HCT116 (cell line): ENCODE measurements at regions not wholly inside any gene's neighbourhood (a gene's known extent, or its start where the extent isn't known, plus 50 kb on each side); places are given as distances from the start of the nearest gene placed in this dataset.

ENCODE experiments used
- ATAC-seq: fragments of 200-7000 bp; cut with Tn5 transposase; 2 replicates; pipeline ENCODE4 v1.9.1; 2020; ENCODE audit warnings: mild to moderate bottlenecking, moderate library complexity
- BruUV-seq: library from RNA; stranded (reverse); fragments of 400-500 nt; replicated peaks from 2 replicates; lab custom pipeline; 2021; lab: Mats Ljungman, UMichigan
- CTCF ChIA-PET: fragments of 300-600 bp; sonication (Branson Sonifier 250); formaldehyde crosslinking; loops from one replicate; lab custom pipeline; 2021; ENCODE audit warnings: antibody characterized with exemption; lab: Charles Lee
- POLR2A ChIA-PET: fragments of 300-600, 350-600 bp; sonication (Branson Sonifier 250); formaldehyde crosslinking; loops from one replicate; lab custom pipeline; 2021; ENCODE audit warnings: antibody characterized with exemption; lab: Charles Lee
- RAD21 ChIA-PET, 2 experiments: fragments of 300-600 bp; sonication (Branson Sonifier 250); formaldehyde crosslinking; loops; one replicate each; lab custom pipeline; 2023; ENCODE audit warnings: low total read pairs in 2 of 2; ENCODE audit not compliant: uncharacterized antibody in 2 of 2, unreplicated experiment in 2 of 2, low non-redundant PET in 1 of 2; lab: Charles Lee
- DNase-seq: peaks from one replicate; pipeline ENCODE4 v3.0.0-alpha.2; 2010; ENCODE audit warnings: low read depth, low spot score
- H2AFZ ChIP-seq: fragments of 200-600 bp; shearing (Covaris generic), sonication (generic); 2 replicates; pipeline ENCODE4 v1.6.1; 2017; ENCODE audit warnings: low read depth, mixed run types, mixed read lengths, antibody characterized with exemption, low read length; ENCODE audit not compliant: poor library complexity, severe bottlenecking
- H3K27ac ChIP-seq: 2 replicates; pipeline ENCODE4 v1.5.1; 2012; ENCODE audit warnings: low read depth, low read length
- H3K27me3 ChIP-seq: fragments of 200-600 bp; sonication (generic); 2 replicates; pipeline ENCODE4 v1.6.1; 2016; ENCODE audit warnings: mixed run types, low read length, mixed read lengths; ENCODE audit not compliant: insufficient read depth
- H3K36me3 ChIP-seq, 2 experiments: fragments of 200-500 bp in 1 of 2; fragments of 200-600 bp in 1 of 2; sonication (Bioruptor generic) in 1 of 2; sonication (generic) in 1 of 2; 2 replicates each; pipeline versions ENCODE4 v1.5.1 to v1.6.1; 2014 to 2016; ENCODE audit warnings: low read length in 2 of 2, inconsistent platforms in 1 of 2, mixed read lengths in 1 of 2, mixed run types in 1 of 2; ENCODE audit not compliant: insufficient read depth in 2 of 2, control insufficient read depth in 1 of 2
- H3K4me1 ChIP-seq, 2 experiments: fragments of 200-600 bp in 1 of 2; sonication (generic) in 1 of 2; 2 replicates each; pipeline versions ENCODE4 v1.5.1 to v1.6.1; 2012 to 2017; ENCODE audit warnings: low read length in 2 of 2, inconsistent platforms in 1 of 2, mild to moderate bottlenecking in 1 of 2, mixed read lengths in 1 of 2, mixed run types in 1 of 2, moderate library complexity in 1 of 2; ENCODE audit not compliant: insufficient read depth in 2 of 2, control insufficient read depth in 1 of 2
- H3K4me2 ChIP-seq: fragments of 200-600 bp; sonication (generic); 2 replicates; pipeline ENCODE4 v1.6.1; 2017; ENCODE audit warnings: mixed run types, low read length, mixed read lengths
- H3K4me3 ChIP-seq, 2 experiments: fragments of 200-600 bp in 1 of 2; sonication (generic) in 1 of 2; replicated peaks in 1 of 2; 2 replicates each; pipeline ENCODE4 v1.5.1; 2011 to 2016; ENCODE audit warnings: low read length in 2 of 2, control low read depth in 1 of 2, low read depth in 1 of 2, mild to moderate bottlenecking in 1 of 2, mixed read lengths in 1 of 2, mixed run types in 1 of 2
- H3K79me2 ChIP-seq: fragments of 200-600 bp; sonication (generic); 2 replicates; pipeline ENCODE4 v1.6.1; 2017; ENCODE audit warnings: mild to moderate bottlenecking, mixed run types, low read length, moderate library complexity, mixed read lengths; ENCODE audit not compliant: insufficient read depth
- H3K9ac ChIP-seq: fragments of 200-600 bp; sonication (generic); 2 replicates; pipeline ENCODE4 v1.6.1; 2016; ENCODE audit warnings: low read length, mixed read lengths
- H3K9me2 ChIP-seq: fragments of 200-600 bp; sonication (generic), shearing (Covaris generic); 2 replicates; pipeline ENCODE4 v1.6.1; 2017; ENCODE audit warnings: mixed run types, mild to moderate bottlenecking, moderate library complexity; ENCODE audit not compliant: insufficient read depth
- H3K9me3 ChIP-seq, 2 experiments: fragments of 200-500 bp in 1 of 2; fragments of 200-600 bp in 1 of 2; sonication (Bioruptor generic) in 1 of 2; sonication (generic) in 1 of 2; 2 replicates each; pipeline ENCODE4 v1.6.1; 2014 to 2017; ENCODE audit warnings: low read length in 2 of 2, mixed read lengths in 2 of 2, inconsistent platforms in 1 of 2, low read depth in 1 of 2, mild to moderate bottlenecking in 1 of 2, mixed run types in 1 of 2, moderate library complexity in 1 of 2; ENCODE audit not compliant: control insufficient read depth in 1 of 2, insufficient read depth in 1 of 2
- H4K20me1 ChIP-seq: fragments of 200-600 bp; sonication (generic), shearing (Covaris generic); 2 replicates; pipeline ENCODE4 v1.6.1; 2017; ENCODE audit warnings: mixed run types, mild to moderate bottlenecking, moderate library complexity; ENCODE audit not compliant: insufficient read depth
- CBX3 ChIP-seq: IDR thresholded peaks from 2 replicates; pipeline ENCODE4 v1.6.1; 2012; ENCODE audit warnings: low read depth
- CEBPB ChIP-seq: IDR thresholded peaks from 2 replicates; pipeline ENCODE4 v1.6.1; 2012; ENCODE audit warnings: low read depth
- EGR1 ChIP-seq: IDR thresholded peaks from 2 replicates; pipeline ENCODE4 v1.6.1; 2012; ENCODE audit warnings: low read depth
- ELF1 ChIP-seq: IDR thresholded peaks from 2 replicates; pipeline ENCODE4 v1.6.1; 2012; ENCODE audit warnings: low read depth, borderline replicate concordance
- EZH2 ChIP-seq: fragments of 200-600 bp; sonication (generic); IDR thresholded peaks from 2 replicates; pipeline ENCODE4 v1.6.1; 2017; ENCODE audit warnings: antibody characterized with exemption, mixed run types
- JUND ChIP-seq: IDR thresholded peaks from 2 replicates; pipeline ENCODE4 v1.6.1; 2012
- SP1 ChIP-seq: IDR thresholded peaks from 2 replicates; pipeline ENCODE4 v1.6.1; 2012; ENCODE audit warnings: low read depth
- TCF7L2 ChIP-seq: IDR thresholded peaks from 2 replicates; pipeline ENCODE4 v1.7.0; 2011; ENCODE audit warnings: borderline replicate concordance, inconsistent platforms; ENCODE audit not compliant: insufficient read depth, insufficient read length; ENCODE audit errors: extremely low read depth
- YY1 ChIP-seq: IDR thresholded peaks from 2 replicates; pipeline ENCODE4 v1.6.1; 2011; ENCODE audit warnings: low read length, low read depth, moderate library complexity, mild to moderate bottlenecking; ENCODE audit not compliant: insufficient replicate concordance; ENCODE audit errors: extremely low read depth
- ZFX ChIP-seq: fragments of 450-650 bp; IDR thresholded peaks from 2 replicates; pipeline ENCODE4 v1.6.1; 2017
- ZNF274 ChIP-seq: fragments of 200-500 bp; sonication (Bioruptor generic); IDR thresholded peaks from 2 replicates; pipeline ENCODE4 v1.6.1; 2014; ENCODE audit warnings: mild to moderate bottlenecking, low read depth, low read length, inconsistent platforms
- intact Hi-C: fragments of 100-400 bp; cut with micrococcal nuclease; formaldehyde crosslinking; loops from 2 replicates; pipeline ENCODE4 v1.10.0; 2022
- TF ChIP-seq, protein P1 (sequence below): IDR thresholded peaks from 2 replicates; pipeline ENCODE4 v1.6.1; 2012
- TF ChIP-seq, protein P2 (sequence below): IDR thresholded peaks from 2 replicates; pipeline ENCODE4 v1.6.1; 2011; ENCODE audit warnings: mild to moderate bottlenecking, low read length, moderate library complexity; ENCODE audit not compliant: insufficient replicate concordance; ENCODE audit errors: extremely low read depth
- TF ChIP-seq, protein P3 (sequence below): IDR thresholded peaks from 2 replicates; pipeline ENCODE4 v1.6.1; 2012
- TF ChIP-seq, protein P4 (sequence below): IDR thresholded peaks from 2 replicates; pipeline ENCODE4 v1.6.1; 2012; ENCODE audit warnings: low read depth

DNA sequence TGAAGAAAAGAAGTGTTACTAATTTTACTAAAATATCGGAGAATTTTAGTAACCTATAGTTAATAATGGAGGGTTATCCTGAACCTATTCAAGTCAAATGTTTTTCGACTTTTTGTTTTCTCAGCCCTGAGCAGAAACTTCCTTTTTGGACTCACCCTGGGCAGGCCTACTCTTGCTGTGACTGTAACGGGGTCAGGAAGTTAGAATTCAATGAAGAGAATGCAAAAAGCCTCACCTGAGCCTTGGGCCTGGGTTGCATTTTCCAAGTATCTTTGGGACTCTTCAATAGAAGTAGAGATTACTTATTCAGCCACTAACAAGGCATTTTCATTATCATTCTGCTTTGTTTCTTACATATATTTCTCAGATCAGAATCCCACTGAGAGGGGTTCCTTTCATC lies 405.3 kb downstream of the TLR4 start:
- no peak for TF ChIP-seq CBX3
- CTCF ChIA-PET, result no interaction called here
- no TSS peak for BruUV-seq
- no peaks in the 10 kb centered on the region for H3K9me2 ChIP-seq
- H3K4me3 ChIP-seq, result no peak overlapping the region
- no peaks in the 10 kb centered on the region for H3K4me1 ChIP-seq
- no peaks in the 10 kb centered on the region for H3K36me3 ChIP-seq
- H4K20me1 ChIP-seq, result no peaks in the 10 kb centered on the region
- POLR2A ChIA-PET, result no interaction called here
- no peaks in the 10 kb centered on the region for H3K79me2 ChIP-seq
- no peaks in the 10 kb centered on the region for H3K27me3 ChIP-seq
- H3K4me2 ChIP-seq, result no peak overlapping the region
- no peak overlapping the region for H2AFZ ChIP-seq
- H3K9me3 ChIP-seq, result peaks cover 0 to 15% of the 10 kb centered on the region in 2 experiments; a peak in 2 of 4 replicates
- ATAC-seq, result no peak
- RAD21 ChIA-PET, result no interaction called here
- no peak overlapping the region for H3K9ac ChIP-seq
- H3K27ac ChIP-seq, result no peak overlapping the region
- intact Hi-C loops, result no loop called here
- DNase-seq, result no peak

DNA sequence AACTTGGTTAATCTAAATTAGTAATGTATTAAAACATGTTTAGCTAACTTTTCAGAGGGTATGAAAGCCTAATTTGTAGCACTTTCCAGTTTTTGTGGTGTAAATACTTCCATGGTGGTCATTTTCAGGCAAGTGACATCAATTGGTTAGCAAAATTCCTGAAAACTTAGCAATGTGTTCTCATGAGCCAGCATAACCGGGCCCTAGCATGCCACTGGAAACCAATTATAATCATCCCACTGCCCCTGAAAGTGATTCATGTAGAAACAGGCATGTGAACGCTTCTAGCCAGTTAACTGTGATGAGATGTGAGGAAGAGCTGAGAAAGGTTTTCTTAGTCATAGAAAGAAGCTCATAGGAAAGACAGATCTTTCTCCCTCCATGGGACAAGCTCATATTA lies 417.2 kb downstream of the TLR4 start:
- Histone ChIP-seq H3K9me3 (peaks cover 0 to 4% of the 10 kb centered on the region in 2 experiments; a peak in 2 of 4 replicates), H3K27me3 (no peaks in the 10 kb centered on the region), H4K20me1 (no peaks in the 10 kb centered on the region), H3K4me1 (no peaks in the 10 kb centered on the region), H3K79me2 (no peaks in the 10 kb centered on the region), H3K4me2 (no peak overlapping the region), H3K27ac (no peak overlapping the region), H3K36me3 (no peaks in the 10 kb centered on the region), H3K9me2 (no peaks in the 10 kb centered on the region), H3K9ac (no peak overlapping the region), H2AFZ (no peak overlapping the region), H3K4me3 (no peak overlapping the region)
- no peak for DNase-seq
- intact Hi-C loops, result no loop called here
- ChIA-PET CTCF (no interaction called here), RAD21 (no interaction called here), POLR2A (no interaction called here)
- BruUV-seq, result no TSS peak
- ATAC-seq, result no peak
- TF ChIP-seq EGR1 (no peak), ZNF274 (no peak), ELF1 (no peak), JUND (no peak), SP1 (no peak), CBX3 (no peak), EZH2 (no peak), CEBPB (no peak), TCF7L2 (no peak), ZFX (no peak), YY1 (no peak)
- TF ChIP-seq, protein P1, sequence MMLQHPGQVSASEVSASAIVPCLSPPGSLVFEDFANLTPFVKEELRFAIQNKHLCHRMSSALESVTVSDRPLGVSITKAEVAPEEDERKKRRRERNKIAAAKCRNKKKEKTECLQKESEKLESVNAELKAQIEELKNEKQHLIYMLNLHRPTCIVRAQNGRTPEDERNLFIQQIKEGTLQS, result no peak
- TF ChIP-seq, protein P2, sequence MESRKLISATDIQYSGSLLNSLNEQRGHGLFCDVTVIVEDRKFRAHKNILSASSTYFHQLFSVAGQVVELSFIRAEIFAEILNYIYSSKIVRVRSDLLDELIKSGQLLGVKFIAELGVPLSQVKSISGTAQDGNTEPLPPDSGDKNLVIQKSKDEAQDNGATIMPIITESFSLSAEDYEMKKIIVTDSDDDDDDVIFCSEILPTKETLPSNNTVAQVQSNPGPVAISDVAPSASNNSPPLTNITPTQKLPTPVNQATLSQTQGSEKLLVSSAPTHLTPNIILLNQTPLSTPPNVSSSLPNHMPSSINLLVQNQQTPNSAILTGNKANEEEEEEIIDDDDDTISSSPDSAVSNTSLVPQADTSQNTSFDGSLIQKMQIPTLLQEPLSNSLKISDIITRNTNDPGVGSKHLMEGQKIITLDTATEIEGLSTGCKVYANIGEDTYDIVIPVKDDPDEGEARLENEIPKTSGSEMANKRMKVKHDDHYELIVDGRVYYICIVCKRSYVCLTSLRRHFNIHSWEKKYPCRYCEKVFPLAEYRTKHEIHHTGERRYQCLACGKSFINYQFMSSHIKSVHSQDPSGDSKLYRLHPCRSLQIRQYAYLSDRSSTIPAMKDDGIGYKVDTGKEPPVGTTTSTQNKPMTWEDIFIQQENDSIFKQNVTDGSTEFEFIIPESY, result no peak
- TF ChIP-seq, protein P3, sequence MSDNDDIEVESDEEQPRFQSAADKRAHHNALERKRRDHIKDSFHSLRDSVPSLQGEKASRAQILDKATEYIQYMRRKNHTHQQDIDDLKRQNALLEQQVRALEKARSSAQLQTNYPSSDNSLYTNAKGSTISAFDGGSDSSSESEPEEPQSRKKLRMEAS, result no peak
- TF ChIP-seq, protein P4, sequence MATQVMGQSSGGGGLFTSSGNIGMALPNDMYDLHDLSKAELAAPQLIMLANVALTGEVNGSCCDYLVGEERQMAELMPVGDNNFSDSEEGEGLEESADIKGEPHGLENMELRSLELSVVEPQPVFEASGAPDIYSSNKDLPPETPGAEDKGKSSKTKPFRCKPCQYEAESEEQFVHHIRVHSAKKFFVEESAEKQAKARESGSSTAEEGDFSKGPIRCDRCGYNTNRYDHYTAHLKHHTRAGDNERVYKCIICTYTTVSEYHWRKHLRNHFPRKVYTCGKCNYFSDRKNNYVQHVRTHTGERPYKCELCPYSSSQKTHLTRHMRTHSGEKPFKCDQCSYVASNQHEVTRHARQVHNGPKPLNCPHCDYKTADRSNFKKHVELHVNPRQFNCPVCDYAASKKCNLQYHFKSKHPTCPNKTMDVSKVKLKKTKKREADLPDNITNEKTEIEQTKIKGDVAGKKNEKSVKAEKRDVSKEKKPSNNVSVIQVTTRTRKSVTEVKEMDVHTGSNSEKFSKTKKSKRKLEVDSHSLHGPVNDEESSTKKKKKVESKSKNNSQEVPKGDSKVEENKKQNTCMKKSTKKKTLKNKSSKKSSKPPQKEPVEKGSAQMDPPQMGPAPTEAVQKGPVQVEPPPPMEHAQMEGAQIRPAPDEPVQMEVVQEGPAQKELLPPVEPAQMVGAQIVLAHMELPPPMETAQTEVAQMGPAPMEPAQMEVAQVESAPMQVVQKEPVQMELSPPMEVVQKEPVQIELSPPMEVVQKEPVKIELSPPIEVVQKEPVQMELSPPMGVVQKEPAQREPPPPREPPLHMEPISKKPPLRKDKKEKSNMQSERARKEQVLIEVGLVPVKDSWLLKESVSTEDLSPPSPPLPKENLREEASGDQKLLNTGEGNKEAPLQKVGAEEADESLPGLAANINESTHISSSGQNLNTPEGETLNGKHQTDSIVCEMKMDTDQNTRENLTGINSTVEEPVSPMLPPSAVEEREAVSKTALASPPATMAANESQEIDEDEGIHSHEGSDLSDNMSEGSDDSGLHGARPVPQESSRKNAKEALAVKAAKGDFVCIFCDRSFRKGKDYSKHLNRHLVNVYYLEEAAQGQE, result no peak
